Fibroblast of skin of abdomen (primary cell): ENCODE measurements at regions not wholly inside any gene's neighbourhood (a gene's known extent, or its start where the extent isn't known, plus 50 kb on each side); places are given as distances from the start of the nearest gene placed in this dataset.

Source experiments
- DNase-seq: peaks from one replicate; pipeline ENCODE4 v3.0.0-alpha.2; 2013

DNA sequence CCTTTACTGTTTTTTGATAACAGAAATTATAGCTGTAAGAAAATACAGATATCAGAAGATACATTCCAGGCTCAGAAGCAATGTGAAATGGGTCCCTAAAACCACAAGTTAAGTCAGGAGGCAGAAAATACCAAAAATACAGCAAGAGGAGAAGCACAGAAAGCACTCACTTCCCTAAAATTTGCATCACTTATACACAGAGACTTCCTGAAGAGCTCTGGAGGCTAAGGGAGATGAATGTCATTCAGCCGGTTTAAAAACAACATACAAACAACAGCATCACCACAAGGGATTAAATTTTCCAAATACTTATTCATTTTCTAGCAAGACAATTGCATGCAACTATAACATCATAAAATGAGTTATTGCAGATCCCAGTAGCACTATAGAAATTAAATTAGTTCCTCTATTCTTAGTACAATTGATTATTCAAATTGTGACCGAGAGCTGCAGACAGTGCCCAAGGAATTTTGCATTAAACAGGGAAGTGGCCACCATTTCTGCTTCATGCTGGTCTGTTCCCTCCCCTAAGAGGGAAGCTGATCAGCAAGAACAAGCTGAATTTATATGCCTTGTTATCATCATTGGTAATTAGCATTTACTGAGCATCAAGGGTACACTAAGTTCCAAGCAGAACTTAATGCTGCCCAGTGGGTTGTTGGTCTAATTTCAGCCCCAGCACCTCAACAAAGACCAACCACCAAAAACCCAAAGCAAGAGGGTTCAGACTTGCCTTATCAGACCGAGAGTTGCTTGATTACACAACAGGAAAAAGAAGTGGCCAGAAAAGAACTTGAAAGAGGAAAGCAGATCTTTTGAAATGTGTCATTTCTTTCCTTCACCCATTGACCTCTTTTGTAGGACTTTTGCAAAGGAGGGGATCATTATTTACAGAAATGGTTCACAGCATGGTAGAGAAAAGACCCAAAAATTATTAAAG is 140.7 kb downstream of the KCTD12 start:
- DNase-seq: no peak

DNA sequence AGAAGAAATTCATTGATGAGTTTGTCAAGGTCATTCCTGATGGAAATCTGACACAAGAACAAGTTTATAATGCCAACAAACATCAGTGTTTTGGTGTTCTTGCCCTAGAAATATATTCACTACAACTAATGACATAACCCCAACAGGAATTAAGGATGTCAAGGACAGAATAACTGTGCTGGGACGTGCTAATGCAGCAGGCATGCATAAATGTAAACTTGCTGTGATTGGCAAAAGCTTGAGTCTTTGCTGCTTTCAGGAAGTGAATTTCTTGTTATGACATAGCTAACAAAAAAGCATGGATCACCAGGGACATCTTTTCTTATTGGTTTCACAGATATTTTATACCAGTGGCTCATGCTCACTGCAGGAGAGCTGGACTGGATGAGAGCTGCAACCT is 144.6 kb downstream of the KCTD12 start:
- no peak for DNase-seq

DNA sequence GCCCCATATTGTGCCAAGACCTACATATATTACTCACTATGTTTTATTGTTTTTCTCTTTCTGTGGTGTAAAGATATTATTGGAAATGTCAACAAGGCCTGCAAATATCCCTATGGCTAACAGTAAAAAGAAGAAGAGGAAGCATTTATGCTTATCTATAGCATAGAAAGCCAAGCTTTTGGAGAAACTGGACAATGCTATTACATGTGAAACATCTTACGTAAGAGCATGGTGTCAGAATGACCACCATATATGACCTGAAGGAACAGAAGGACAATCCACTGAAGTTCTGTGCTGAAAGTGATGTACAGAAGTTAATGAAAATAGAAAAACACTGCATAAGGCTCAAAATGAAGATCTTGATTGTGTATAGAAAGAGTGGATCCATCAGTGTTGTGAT is 145.2 kb downstream of the KCTD12 start:
- no peak for DNase-seq

DNA sequence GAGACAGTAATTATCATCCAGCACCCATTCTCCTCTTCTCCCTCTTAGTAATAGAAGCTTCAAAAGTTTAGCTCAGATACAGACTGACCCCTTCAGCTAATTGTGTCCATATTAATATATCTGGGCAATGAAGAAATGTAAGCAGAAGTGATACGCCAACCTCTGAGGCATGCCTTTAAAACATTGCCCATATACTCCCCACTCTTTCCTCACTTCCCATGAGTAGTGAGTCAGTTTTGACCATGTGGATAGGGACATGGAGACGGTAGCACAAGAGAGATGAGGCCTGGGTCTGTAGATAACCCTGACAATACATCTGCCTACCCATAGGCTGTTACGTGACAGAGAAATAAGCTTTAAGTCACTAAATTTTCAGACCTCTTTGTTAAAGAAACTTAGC is 147.6 kb downstream of the KCTD12 start:
- DNase-seq: no peak

DNA sequence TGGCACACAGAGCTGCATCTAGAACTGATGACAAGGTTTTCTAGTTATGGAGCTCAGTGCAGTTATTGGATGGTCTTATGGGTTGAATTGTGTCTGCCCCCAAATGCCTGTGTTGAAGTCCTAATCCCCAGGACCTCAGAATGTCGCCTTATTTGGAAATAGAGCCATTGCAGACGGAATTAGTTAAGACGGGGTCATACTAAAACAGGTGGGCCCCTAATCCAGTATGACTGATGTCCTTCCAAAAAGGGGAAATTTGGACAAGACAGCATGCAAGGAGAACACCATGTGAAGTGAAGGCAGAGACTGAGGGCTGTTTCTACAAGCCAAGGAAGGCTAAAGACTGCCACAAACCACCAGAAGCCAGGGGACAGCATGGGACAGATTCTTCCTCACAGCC is 148.7 kb downstream of the KCTD12 start:
- DNase-seq: no peak

DNA sequence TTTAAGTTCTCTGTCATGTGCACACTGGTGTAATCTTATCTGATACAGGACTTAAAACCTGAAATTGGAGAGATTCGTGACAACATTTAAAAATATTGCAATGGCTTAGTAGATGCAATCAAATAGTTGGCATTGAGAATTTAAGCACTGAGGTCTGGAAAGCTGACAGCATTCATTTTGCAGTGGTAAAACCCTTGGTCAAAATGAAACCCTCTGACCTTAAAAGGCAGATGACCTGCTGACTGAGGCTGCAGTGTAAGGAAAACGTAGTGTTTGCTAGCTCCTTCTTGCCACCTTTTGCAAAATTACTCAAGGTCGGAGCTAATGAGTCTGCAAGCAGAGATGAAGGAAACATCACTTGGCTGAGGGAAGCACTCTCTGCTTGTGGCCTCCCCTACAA is 150.6 kb downstream of the KCTD12 start:
- DNase-seq: no peak

DNA sequence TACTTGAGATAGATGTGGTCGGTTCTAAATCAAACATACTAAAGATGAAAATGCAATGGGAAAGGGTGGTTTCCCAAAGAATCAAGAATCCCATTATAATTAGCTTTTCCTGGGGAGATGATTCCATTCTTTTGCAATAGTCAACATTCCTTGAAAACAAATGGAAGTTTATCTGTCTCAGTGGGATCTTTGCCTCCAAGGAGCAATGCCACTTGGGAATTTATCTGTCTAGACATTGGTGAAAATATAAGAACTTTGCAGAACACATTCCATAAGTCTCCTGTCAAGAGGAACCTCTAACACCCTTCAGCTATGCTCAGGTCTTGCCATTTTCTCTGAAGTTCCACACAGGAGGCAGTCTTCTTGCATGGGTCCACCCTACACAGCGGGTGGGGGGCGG is 152.5 kb downstream of the KCTD12 start:
- DNase-seq: peak; percentile 70

DNA sequence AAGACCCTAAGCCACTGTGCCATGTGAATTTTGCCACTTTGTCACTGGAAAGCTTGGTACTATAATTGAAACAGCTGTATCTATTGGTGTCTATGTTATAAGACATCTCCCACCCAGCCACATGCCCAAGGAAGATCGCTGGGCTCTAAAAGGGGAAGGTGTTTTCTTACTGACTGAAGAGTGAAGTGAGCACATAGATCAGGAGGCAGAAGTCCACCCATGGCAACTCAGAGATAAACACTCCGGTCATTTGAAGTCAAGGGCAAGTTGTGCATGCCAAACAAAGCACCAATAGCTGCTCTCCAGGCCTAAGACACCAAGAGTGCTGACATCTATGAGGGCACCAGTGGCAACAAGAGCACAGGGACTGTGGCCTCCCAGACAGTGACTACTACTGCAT is 153.8 kb downstream of the KCTD12 start:
- DNase-seq: no peak

DNA sequence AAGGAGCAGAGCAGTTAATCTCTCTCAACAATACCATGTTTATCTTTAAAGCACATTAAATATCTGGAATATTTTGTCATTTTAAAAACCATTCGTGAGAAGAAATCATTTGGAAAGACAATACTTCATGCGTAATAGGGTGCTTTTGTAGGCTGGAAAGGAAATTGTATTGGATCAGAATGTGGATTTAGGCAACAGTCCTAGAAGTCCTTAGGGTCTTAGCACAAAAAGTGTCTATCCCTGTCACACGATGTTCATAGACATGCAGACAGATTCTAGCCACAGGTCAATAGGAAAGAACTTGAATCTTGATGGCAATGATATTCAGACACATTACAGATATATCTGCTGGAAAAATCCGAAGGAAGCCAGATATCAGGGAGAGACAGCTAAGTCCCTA is 156.0 kb downstream of the KCTD12 start:
- DNase-seq: no peak

DNA sequence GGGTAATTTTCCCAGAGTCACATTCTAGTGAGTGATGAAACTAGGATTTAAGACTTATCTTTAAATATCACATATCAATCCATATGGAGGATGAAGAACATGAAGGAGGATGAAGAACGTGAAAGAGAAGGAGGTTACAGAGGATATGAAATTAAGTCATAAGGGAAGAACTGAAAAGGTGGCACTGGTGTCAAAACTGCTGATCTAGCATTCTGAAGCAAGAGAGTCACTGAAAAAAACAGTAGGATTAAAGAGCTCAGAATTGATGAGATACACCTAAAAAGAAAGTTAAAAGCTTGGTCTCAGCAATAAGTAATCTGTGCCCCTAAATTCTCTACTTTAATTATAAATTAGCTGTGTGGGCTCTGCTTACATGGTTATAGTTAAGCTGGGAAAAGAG is 156.5 kb downstream of the KCTD12 start:
- DNase-seq: no peak

DNA sequence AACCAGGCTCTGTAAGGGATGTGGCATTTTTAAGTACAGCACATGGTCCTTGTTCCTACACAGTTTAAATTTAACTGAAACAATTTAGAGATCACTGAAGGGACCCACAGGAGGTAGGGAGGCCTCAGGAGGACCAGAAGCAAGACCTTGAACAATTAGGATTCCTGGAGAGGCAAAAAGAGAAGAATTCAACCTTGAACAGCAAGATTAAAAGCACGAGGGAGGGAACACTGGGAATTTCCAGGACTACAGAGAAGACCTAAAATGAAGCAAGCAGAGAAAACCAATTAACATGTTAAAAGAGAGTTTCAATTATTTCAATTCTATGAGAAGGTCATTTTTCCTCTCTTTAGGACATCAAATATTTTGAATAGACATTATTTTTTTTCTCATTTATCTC is 160.3 kb downstream of the KCTD12 start:
- DNase-seq: no peak

DNA sequence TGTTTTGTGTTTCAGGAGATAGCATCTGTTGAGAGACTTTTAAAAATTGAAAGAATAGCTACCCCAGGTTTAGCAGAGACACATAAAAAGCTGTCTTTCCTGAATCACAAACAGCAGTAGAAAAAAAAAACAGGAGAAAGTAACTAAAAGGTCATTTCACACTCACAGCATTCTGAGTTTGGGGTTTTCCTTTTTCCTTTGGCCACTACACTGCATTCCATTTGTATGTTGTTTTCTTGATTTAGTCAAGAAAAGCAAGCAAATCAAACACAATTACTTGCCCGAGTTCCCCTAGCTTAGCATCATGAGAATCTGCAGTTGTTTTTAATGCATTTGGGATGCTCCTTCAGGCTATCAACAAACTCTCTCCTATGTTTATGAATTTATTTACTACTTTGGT is 161.0 kb downstream of the KCTD12 start:
- DNase-seq: peak; percentile 12

DNA sequence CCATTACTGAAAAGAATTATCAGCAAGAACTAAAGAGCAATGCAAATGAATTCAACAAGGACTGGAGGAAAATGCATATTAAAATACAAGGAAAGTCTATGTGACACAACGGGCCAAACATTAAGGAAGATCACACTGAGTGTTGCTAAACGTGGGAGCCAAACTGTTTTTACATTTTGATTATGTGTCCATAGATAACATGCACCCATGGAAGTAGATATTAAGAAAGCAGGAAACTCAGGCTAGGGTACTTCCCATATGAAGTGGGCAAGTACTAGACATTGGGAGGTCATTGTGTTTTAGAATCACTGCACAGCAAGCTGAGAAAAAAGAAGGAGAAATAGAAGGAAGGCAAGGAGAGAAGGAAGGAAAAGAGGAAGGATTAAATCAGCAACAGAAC is 161.8 kb downstream of the KCTD12 start:
- DNase-seq: no peak

DNA sequence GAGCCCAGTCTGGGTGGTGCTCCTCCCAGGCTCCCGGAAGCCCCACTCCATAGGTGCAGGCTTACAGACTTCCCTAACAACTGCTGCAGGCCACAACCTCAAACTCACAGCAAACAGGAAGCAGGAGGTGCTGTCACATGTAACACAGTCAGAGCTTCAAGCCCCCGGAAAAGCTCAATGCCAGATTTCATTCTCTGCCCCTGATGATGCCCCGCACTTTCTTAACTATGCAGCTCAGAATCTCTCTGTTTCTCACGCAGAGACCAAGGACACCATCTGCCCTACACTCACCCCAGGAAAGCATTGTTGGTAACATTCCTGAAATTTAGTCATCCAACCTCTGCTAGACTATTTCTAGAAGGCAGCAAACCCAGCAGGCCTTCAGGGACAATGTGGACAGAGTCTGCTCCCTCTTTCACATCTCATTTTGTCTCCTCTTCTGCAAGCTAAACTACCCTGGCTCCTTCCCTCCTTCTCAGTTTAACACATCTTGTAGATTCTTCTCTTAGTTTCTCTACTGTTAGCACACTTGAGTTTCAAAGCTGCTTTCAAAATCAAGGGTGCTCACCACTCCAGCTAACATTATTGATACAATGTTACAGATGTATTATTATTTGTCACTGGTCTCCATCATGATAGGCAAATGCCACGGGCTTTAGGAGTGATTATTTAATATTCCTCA is 162.5 kb downstream of the KCTD12 start:
- peak; percentile 90 for DNase-seq

DNA sequence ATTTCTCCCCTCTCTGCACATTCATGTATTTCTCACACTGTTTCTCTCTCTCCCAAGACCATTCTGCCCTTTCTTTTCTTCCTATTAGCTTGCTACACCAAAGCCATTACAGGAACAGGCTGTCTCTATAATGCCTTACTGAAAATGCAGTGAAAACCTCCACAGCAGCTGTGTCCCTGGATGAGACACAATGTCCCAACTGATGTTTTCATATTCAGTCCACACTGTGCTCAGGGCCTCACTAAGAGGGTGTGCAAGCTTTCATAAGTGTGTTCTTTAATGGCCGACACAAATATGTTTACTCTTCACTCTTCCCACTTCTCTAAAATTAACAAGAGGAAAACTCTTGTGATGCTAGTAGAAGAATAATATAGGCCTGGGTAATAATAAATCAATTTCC is 163.4 kb downstream of the KCTD12 start:
- DNase-seq: no peak

DNA sequence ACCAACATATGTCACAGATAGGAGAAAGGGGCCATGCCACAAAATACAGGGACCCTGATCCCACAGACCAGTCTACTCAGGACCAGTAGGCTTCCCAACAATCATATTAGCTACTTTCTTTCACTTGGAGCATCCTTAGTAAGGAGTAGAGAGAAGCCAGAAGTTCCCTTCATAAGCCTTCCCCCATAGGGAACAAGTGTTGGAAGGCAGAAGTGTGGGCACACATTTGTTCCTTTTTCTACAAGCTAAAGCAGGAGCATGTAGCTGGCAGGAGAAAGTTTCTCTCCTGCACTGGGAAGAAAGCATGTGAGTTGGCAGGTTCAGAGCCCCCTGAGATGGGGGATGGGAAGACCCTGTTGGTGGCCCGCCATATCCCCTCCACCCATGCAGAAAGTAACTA is 165.4 kb downstream of the KCTD12 start:
- no peak for DNase-seq

DNA sequence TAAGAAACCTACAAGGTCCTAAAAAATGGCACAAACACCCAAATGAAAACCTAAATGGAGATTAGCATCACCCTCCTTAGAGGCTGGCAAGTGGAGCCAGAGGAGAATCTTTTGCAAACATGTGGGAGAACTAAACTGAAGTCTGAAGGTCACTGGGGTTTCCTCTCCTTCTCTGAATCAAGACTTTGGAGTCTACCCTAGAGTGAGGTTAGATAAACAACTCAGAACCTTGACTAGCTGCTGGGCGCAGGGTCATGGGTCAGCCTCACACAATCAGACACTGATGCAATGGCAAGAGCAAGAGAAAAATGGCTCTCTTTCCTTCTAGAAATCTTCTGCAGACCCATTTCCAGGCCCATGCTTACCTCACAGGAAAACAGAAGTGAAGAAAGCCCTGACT is 165.8 kb downstream of the KCTD12 start:
- DNase-seq: no peak

DNA sequence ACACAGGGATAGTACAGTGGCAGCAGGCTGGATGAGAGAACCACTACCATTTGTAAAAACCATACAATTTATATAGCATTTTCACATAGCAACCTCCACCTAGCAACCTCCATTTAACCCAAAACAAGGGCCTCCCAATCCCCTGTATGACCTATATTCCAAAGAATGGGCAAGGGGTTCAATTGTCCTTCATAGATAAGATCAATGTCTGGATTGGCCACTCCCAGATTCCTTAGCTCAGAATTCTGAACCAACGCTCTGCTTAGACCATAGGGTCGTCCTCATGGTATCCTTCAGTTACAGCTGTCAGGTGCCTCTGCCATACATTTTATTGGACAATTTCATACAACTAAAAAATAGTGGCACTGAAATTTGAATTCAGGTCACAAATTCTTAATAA is 166.2 kb downstream of the KCTD12 start:
- DNase-seq: no peak

DNA sequence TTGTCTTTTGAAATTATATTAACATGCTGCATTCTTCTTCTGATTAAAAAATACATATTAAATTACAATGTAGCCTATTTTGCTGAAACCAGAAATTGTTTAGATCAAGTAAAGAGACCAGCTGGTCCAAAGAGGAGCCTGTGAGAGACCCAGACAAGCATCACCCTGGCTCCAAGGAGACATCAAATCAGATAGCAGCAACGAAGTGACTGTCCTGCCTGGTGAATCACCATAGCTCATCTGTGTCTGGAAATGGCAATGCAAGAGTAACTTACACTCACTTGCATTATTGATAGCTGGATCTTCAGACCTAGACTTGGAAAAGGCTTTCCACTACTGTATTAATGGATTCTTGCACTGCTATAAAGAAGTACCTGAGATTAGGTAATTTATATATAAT is 169.1 kb downstream of the KCTD12 start:
- peak; percentile 61 for DNase-seq

DNA sequence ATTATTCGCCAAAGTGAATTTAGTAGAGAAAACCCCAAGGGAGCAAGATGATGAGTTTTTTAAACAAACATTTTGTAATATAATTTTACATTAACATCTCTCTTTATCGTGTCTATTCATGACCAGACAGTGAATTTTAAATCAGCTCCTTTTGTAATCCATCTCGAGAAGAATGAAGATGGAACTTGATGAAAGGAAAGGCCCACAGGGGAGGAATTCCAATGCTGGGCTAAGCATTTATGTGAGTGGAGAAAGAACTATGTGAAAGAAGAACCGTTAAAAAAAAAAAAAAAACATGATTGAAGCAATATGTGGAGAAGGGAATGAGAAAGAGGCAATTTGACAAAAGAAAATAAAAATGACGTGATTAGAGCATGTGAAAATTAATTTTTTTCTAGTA is 170.6 kb downstream of the KCTD12 start:
- peak; percentile 78 for DNase-seq

DNA sequence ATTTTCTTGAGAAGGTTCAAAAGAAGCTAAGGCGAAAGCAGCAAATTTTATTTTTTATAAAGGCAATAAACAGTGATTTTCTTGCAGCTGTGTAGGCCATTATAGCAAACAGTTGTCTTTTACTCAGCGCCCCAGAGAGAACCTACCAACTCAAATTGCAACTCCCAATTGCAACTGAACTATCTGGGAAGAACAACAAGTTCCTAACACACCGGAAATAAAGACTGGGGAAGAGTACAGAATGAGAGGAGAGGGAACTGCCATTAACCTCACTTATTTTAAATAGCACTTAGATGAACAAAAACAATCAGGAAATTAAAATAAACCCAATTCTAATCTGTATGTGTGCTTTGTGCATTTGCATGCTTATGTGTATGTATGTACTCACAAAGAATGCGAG is 171.1 kb downstream of the KCTD12 start:
- DNase-seq: no peak

DNA sequence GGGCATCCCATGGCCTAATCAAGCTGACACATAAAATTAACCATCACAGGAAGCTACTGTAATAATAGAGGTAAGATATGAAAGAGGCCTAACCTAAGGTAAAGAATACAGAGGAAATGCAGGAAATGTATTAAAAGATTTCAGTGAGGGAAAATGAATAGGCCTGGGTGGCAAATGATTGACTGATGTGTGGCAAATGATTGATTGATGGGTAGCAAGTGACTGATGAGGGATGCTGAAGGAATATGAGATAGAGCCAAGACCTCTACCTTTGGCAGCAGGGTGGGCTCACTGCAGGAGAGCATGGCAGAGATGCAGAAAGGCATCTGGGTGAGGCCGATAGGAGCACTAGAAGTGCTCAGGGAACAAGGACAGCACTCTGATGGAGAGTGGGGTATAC is 172.9 kb downstream of the KCTD12 start:
- no peak for DNase-seq

DNA sequence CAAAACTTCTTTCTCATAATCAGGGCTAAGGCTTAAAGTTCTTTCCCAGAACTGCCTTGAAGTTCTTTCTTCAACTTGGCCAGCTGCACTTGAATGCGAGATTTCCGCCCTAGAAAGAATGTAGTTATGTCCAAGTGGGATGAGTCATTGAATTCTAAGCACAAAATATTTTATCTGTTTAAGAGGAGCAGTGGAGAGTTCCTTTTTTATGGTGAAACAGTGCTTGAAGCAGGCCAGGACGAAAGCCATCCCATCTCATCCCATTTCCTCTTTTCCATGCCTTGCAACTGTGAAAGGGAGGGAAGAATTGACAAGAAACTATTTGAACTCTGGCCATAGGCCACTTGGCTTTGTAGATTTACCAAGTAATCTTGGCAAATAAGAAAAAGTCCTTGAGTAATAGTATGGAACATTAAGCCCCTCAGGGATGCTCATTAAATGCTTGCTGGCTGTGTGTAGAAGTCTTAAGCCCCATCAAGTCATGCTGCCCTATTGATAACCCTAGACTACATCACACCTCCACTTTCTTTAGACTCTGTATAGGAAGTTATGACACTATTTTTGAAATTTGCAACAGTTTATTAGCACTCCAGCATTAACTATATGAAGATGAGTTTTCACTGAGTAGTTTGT is 174.5 kb downstream of the KCTD12 start:
- peak; percentile 93 for DNase-seq

DNA sequence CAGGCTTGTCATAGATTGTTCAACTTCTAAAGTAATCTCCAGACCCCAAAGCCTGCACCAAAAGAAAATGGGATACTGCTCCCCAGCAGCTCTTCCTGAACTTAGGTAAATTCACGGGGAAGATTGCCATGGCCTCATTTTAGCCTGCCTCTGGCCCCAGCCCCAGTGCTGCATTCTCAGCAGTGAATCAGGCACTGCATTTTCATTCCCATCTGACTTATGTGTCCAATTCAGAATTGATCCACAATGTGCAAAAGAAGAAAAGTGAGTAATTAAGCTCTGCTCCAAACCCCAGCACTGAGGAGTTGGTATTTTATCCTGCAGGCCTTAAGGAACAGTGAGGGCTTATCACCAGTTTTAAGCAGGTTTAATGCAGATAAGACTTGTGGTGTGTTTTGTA is 176.4 kb downstream of the KCTD12 start:
- DNase-seq: no peak
